SIG-M5 treated with dmso at 0.1 percent for 504 hours (cell line): ENCODE measurements at regions not wholly inside any gene's neighbourhood (a gene's known extent, or its start where the extent isn't known, plus 50 kb on each side); places are given as distances from the start of the nearest gene placed in this dataset.

Experiments used
- DNase-seq: peaks from one replicate; lab custom pipeline; 2025; ENCODE audit not compliant: unreplicated experiment; lab: John Stamatoyannopoulos, UW

DNA sequence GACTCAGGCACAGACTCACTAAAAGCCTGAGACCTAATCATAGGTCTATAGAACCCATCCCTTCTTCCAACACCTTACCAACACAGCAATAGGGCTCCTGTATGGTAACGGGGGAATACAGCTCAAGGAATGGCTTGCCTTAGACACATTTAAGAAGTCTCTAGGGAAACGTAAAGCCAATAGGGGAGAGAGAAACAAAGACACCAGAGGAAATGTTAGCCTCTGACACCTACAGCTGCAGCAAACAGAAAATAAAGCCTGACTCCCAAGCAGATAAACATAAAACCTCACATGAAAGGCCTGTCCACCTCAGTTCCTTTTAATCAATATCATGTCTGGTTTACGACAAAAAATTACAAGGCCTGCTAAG is 51.1 kb upstream of the NCOA1 start:
- no peak for DNase-seq

DNA sequence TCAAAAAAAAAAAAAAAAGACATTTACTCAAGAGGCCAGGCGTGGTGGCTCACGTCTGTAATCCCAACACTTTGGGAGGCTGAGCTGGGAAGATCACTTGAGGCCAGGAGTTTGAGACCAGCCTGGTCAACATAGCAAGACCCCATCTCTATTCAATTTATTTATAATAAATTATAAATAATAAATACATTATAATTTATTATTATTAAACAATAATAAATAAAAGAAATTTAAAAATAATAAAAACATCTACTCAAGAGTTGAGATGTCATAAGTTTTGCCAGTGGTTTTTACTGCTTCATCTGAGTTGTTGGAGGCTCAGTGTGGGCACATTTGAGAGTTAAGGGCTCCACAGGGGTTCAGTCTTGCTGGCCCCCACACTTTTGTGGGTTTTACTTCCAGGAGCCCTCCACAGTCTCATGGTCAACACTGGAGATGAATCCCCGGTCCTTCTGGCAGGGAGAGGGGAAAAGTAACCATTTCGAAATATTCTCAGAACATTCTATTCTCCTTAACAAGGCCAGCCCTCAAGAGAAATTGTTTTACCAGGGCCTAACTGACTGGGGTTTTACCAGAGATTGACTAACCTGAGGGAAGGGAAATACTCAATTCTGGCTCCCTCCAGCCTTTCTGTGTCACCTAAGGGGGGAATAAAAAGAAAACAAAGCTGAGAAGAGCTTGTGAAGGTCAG is 51.6 kb upstream of the NCOA1 start:
- no peak for DNase-seq

DNA sequence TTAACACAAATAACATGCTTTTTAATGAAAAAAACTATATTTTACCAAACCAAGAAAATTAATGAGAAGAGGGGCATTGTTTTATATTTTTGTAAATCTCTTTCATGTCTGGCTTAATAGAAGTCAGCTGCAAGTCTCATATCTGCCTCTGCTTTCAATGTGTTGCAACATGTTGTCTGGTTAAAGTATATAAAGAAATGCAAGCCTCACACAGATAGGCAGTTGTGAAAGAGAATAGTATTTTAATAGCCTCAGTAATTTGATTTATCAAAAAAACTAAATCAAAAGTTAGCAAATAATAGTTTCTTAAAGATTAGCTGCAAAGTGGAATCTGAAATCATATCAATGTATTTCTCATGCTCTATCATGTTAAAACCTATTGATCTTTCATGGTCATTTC is 52.9 kb upstream of the NCOA1 start:
- DNase-seq = no peak

DNA sequence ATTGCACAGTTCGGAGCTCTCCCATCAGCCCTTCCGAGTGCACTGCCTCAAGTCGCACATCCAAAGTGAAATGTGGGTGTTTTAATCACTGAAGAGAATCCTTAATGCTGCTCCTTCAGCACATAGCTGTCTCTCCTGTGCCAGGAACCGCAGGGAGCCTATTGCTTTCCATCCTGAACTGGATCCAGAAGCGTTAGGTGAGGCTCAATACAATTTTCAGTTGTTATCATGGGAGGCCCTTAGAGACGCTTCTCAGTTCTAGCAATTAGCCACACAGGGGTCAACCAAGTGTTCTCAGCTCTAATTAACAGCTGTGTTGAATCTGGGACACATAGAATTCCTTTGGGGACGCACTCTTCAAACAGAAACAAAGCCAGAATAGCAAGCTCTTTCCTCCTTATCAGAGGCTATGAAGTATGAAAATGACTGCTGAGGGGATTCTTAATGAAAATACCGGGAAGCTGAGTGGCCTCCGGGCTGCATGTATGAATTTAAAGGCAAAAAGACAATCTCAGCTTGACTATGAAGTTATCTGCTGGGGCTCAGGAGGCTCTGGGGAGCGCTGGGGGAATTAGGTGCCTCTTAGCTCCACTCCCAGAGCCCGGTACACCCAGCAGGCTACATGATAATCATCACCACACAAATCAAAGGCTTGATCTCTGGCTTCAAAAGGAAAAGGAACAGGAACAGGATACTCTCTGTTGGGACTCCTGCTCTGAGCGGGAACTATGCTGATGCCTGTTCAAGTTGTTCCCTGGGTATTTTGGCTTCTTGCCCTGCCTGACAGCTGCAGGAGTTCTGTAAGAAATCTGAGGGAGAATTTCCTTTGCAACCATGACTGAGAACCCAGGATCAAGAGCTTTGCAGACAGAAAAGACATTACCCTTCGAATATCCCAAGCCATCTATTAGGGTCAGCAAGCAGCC is 55.4 kb upstream of the NCOA1 start:
- no peak for DNase-seq

DNA sequence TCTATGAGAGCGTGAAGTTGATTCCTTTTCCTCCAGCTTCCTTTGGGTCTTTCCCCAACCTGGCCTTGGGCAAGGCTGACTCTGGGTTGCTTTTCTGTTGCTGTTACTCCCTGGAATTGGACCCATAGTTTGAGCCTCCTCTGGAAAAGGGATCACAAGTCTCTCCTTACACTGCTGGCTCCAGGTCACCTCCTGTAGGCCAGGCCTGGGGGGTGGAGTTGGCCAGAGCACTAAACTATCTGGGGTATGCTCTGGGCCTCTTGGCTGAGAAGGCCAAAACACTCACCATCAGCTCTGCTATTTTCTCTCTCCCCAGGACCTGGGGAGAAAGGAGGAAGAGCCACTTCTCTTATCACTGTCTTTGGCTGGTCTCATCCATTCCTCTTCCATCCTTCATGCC is 56.5 kb upstream of the NCOA1 start:
- DNase-seq = no peak

DNA sequence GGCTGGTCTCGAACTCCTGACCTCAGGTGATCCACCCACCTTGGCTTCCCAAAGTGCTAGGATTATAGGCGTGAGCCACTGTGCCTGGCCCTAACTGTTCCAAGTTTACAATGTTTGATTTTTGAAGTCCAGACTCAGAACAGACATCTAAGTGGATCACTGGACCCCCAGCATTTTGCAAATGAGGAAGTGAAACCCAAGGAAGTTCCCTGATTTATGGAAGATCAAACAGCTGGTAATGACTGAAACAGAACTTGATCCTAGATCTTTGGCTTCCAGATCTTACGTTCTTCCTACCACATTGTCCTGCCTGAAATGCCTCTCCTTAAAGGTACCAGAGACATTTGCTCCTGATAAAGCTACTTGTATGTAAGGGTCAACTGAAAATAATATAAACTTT is 58.3 kb upstream of the NCOA1 start:
- no peak for DNase-seq

DNA sequence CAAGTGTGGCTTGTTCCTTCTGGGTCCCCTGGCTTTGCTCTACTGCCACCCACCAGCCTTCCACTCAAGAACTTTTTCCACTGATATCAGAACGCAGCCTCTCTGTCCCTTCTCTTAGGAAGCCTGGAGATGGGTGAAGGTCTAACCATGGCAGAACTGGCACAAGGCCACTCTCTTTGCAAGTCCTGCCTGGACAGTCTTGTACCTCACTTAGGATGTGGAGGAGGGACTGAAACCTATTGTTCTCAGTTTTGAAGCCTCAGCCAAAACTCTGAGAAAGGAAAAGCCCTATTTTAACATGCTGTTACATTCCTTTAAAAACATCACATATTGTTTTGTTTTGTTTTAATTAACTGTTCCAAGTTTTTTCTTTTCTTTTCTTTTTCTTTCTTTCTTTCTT is 58.9 kb upstream of the NCOA1 start:
- no peak for DNase-seq

DNA sequence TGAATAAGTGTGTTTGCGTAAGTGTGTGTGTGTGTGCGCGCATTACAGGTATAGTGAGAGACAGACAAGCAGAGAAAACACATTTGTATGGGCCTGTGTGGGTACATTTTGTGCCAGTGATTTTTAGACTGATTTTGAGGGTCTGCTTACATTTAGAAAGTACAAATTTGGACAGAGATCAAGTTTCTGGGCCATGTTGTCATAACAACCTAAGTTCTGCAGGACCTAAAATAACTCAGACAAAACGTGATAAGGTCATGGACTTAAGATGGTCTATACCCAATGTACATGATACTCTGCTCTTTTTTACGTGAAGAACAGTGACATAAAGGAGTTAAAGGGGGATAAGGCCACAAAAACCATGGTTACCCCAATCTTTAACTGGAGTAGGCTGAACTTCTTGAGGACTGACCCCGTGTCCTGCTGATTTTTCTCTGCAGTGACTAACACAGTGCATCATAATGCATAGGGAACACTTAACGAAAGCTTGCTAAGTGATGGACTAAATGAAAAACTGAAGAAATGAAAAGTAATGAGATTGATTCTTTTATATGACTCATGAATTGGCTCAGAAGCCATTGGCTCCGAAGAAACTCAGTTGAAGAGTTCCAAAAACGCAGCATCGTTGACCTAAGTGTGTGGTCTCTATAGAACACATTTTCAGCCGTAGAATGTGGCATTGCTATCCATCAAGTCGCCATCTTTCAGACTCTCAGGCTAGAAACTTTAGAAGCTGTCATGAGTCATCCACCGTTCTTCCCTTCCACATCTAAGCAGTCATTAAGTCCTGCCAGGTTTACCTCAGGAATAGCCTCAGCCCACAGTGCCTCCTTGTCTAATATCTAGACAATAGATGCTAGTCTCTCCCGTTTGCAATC is 61.6 kb upstream of the NCOA1 start:
- DNase-seq = no peak

DNA sequence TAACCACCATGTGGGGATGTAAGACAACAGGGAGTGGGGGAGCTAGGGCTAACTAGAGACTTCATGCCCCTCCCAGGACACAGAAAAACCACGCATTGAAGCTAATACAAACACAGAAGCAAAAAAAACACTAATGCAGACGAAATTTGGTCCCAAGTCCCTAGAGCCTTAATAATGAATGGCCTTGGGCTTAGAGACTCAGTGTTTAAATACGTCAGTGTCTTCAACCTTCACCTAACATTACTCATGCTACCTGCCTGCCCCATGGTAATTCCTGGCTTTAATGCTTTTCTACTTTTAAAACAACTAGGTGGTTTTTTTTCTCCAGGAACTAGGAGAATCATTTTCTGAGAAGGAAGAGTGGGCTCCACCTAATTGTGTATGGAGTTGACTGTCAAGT is 64.1 kb upstream of the ITSN2 start:
- no peak for DNase-seq

DNA sequence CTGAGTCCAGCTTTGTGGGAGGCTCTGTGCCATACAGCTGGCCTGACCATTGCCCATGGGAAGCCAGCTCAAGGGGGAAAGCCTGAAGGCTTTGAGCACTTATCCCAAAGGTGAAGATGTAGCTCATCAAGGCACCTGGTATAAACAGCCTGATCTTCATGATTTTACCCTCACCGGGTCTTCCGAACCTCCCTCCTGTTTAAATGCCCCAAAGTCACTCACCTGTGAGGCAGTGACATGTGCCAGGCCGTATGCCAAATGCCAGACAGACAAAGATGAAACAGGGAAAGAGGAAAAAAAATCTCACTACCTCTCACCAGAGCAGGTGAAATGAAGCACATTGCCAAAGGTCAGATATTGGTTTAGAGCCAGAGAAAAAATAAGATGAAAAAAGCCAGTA is 62.8 kb upstream of the ITSN2 start:
- no peak for DNase-seq

DNA sequence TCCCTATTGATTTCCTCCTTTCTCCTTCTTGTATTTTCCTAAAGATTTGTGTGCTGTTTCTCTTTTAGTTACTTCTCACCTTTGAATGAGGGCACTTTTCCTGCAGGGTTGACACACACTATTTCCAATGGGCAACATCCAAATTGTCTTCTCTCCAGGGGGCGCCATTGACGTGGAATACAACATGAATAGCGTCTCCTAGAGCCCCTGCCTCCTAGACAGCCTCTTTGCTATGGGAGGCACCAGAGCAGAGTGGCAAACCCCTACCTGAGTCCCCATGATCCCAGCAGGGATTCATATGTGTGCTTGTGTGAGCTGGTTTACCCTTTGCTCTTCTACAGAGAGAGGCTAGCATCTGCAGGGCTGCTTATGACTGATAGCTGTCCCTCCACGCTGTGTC is 61.3 kb upstream of the ITSN2 start:
- DNase-seq = peak; percentile 58

DNA sequence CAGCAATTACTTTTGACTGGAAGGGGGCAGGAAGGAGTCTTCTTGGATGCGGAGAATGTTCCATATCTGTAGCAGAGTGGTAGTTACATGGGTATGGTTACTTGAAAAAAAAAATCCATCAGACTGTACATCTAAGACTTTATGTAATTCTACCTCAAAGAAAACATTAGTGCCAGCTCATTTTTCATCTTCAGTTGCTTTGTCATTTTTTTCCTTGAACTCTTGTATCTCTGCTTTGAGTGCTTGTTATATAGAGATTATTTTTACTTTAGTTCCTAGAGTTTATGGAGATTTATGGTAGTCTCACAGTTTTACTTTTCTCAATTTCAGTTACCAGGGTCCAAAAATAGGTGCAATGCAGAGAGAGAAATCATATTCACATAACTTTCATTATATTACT is 60.0 kb upstream of the ITSN2 start:
- no peak for DNase-seq

DNA sequence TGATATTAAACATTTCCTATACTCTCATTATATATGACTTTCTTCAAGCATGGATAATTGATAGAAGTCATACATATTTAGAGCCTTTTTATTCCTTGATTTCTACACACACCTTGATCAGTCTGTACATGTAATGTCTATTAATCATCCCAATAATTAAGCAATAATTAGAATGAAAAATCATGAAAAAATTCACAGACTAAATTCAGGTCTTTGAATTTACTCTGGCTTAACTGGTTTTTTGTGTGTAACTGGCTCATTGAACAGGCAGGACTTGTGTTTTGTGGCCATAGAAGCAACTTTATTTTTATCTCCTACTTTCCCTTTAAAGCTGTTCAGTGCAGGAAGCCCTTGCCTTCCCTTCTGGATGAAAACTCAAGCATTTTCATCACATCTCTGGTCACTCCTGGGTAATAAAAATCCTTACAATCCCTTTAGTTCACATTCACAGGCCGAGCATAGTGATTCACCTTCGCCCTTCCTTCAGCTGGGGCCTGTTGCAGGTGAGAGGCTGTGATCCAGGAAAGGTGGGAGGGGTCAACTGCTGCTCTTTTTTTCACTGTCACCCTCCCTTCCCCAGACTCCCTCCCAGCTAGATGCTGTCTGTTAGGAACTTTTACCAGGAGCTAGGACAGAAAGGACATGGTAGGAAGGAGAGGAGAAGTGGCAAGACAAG is 58.0 kb upstream of the ITSN2 start:
- DNase-seq = no peak

DNA sequence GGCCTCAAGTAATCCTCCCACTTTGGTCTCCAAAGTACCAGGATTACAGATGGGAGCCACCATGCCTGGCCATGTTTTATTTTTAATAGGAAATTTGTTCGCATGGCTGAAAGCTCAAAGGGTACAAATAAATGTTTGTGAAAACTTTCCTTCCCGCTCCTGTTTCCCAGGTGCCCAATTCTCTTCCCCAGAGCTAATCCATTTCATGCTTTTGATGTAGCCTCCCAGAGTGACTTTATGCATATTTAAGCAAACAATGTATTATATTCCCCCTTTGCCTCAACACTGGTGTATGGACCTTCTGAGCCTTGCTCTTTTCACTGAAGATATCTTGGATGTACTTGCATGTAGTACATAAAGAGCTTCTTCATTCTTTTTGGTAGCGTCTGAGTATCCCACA is 52.5 kb upstream of the ITSN2 start:
- DNase-seq = no peak

DNA sequence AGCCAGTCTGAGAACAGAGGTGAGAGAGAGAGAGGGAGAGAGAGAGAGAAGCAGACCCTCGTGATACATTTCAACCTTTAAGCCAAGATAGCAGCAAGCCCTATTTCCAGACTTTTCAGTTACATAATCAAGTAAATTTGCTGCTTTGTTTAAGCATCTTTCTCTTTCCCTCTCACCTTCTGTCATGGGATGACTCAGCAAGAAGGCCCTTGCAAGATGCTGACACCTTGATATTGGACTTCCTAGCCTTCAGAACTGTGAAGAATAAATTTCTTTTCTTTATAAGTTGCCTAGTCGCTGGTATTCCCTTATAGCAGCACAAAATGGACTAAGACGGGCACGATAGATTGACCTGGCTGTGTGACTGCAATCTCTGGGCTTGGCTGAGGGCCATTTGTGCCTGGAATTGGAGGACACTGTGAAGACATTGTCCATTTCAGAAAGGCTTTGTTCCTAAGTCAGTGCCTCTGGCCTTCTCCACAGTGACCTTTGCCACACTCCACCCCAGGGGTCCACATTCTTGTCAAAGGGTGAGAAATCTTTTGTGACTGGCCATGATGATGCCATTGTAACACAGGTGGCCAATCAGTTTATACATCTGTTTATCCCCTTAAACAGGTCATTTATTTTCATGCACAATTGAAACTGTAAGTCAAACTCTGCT is 51.3 kb upstream of the ITSN2 start:
- no peak for DNase-seq

DNA sequence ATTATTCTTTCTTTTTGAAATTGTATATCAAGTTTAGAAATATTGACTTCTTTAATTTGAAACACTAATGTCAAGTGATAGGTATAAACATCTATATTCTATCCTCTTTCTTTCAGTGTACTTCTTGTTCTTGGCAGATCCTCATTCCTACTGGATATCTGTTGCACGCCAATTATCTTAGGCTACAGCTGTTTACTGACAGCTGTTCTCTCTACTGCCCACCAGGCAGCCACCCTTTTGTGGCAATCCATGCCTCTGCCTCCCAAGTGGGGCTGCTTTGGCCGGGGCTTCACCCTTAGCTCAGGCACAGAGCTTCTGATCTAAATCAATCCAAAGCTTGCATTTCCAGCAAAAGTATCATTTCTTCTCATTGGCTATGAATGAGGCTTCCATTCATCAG is 50.6 kb upstream of the ITSN2 start:
- no peak for DNase-seq

DNA sequence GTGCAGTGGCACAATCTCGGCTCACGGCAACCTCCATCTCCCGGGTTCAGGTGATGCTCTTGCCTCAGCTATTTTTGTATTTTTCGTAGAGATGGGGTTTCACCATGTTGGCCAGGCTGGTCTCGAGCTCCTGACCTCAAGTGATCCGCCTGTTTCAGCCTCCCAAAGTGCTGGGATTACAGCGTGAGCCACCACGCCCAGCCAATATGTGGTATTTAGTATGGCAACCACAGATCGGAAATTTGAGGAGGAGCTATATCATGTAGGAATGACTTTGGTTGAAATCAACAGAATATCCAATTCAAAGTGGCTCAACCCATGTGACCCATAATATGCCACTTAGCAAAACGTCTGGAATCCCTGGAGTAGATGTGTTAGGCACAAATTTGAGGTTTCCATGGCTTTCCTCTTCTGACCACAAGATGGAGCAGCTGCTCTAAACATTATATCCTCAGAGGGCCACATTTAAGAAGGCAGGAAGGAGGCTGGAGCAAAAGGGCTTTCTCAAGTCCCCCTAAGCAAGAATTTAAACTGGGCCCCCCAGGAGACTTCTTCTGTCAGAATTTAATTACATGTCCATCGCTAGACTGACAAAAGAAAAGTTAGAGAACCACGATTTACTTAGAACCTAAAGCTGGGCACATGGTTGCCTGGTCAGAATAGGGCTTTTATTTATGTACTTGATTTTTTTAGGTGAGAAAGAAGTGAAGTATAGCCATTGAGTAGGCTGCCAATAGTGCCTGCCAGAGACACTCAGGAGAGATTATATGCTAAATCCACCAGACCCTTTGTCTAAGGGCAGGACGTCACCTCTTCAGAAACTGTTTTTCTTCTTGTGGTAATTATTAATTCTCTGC is 49.6 kb upstream of the ITSN2 start:
- peak; percentile 83 for DNase-seq
